Peyer's patch (tissue), 4 donors: ENCODE measurements at regions not wholly inside any gene's neighbourhood (a gene's known extent, or its start where the extent isn't known, plus 50 kb on each side); places are given as distances from the start of the nearest gene placed in this dataset.

Source experiments
- CTCF ChIP-seq, 6 experiments: fragments of 450-650 bp in 4 of 6; fragments of 200-600 bp in 2 of 6; sonication (generic) in 1 of 6; IDR thresholded peaks; one replicate each; pipeline ENCODE4 v1.5.1; 2017 to 2019; ENCODE audit warnings: antibody characterized with exemption in 6 of 6, mild to moderate bottlenecking in 3 of 6, moderate library complexity in 1 of 6
- POLR2A ChIP-seq, 2 donors: fragments of 450-650 bp; IDR thresholded peaks; one replicate each; pipeline ENCODE4 v1.5.1; 2017; ENCODE audit warnings: antibody characterized with exemption in 2 of 2, mild to moderate bottlenecking in 2 of 2, moderate library complexity in 2 of 2

GRCh38 chr10:60560451-60560850 is 170.8 kb upstream of the ANK3 start:
- TF ChIP-seq CTCF (IDR thresholded peaks at IDR 0.05): no peak
- TF ChIP-seq POLR2A (IDR thresholded peaks at IDR 0.05): no peak
